Keratinocyte (primary cell): ENCODE measurements at regions not wholly inside any gene's neighbourhood (a gene's known extent, or its start where the extent isn't known, plus 50 kb on each side); places are given as distances from the start of the nearest gene placed in this dataset.

ENCODE experiments used
- DNase-seq: peaks from one replicate; pipeline ENCODE4 v3.0.0-alpha.2; 2011; ENCODE audit warnings: low read depth, missing footprints, low spot score
- FAIRE-seq: peaks from 2 replicates; lab custom pipeline; 2011; peaks lifted over from hg19 to GRCh38; lab: Jason Lieb, UNC
- H2AFZ ChIP-seq: 2 replicates; pipeline ENCODE4 v1.6.0; 2012; ENCODE audit warnings: low read length, control low read depth, inconsistent platforms; ENCODE audit not compliant: control insufficient read depth
- H3K27ac ChIP-seq: 2 replicates; pipeline ENCODE4 v1.5.1; 2011; ENCODE audit warnings: low read length; ENCODE audit not compliant: control insufficient read depth, insufficient read depth
- H3K27me3 ChIP-seq: 3 replicates; pipeline ENCODE4 v1.6.0; 2011; ENCODE audit warnings: low read length; ENCODE audit not compliant: control insufficient read depth, insufficient read depth; ENCODE audit errors: extremely low read depth
- H3K36me3 ChIP-seq, 2 experiments: 2 replicates in 1 of 2; 3 replicates in 1 of 2; pipeline ENCODE4 v1.5.1; 2011; ENCODE audit warnings: low read length in 2 of 2, mild to moderate bottlenecking in 1 of 2; ENCODE audit not compliant: control insufficient read depth in 2 of 2, insufficient read depth in 2 of 2; ENCODE audit errors: extremely low read depth in 1 of 2
- H3K4me1 ChIP-seq: 3 replicates; pipeline ENCODE4 v1.5.1; 2011; ENCODE audit warnings: low read length; ENCODE audit not compliant: control insufficient read depth, insufficient read depth; ENCODE audit errors: extremely low read depth
- H3K4me2 ChIP-seq: 3 replicates; pipeline ENCODE4 v1.6.0; 2011; ENCODE audit warnings: low read depth, low read length; ENCODE audit not compliant: control insufficient read depth, insufficient read depth; ENCODE audit errors: extremely low read depth
- H3K4me3 ChIP-seq, 3 experiments: fragments of 200-600 bp in 1 of 3; sonication (generic) in 1 of 3; 2 replicates in 2 of 3; 3 replicates in 1 of 3; pipeline ENCODE4 v1.5.1; 2011 to 2016; ENCODE audit warnings: low read length in 3 of 3, mild to moderate bottlenecking in 3 of 3, control low read depth in 2 of 3, inconsistent platforms in 1 of 3, low read depth in 1 of 3, mixed read lengths in 1 of 3, mixed run types in 1 of 3, moderate library complexity in 1 of 3; ENCODE audit not compliant: control insufficient read depth in 2 of 3, insufficient read depth in 2 of 3; ENCODE audit errors: extremely low read depth in 1 of 3
- H3K79me2 ChIP-seq: 2 replicates; pipeline ENCODE4 v1.6.0; 2012; ENCODE audit warnings: low read length; ENCODE audit not compliant: control insufficient read depth, insufficient read depth
- H3K9ac ChIP-seq: 3 replicates; pipeline ENCODE4 v1.6.0; 2011; ENCODE audit warnings: low read length; ENCODE audit not compliant: control insufficient read depth, insufficient read depth; ENCODE audit errors: extremely low read depth
- H3K9me1 ChIP-seq: 3 replicates; pipeline ENCODE4 v1.6.0; 2011; ENCODE audit warnings: low read length; ENCODE audit not compliant: control insufficient read depth, insufficient read depth; ENCODE audit errors: extremely low read depth
- H3K9me3 ChIP-seq: 2 replicates; pipeline ENCODE4 v1.5.1; 2012; ENCODE audit warnings: low read depth, low read length; ENCODE audit not compliant: control insufficient read depth
- H4K20me1 ChIP-seq: 3 replicates; pipeline ENCODE4 v1.6.0; 2011; ENCODE audit warnings: low read length; ENCODE audit not compliant: control insufficient read depth, insufficient read depth; ENCODE audit errors: extremely low read depth
- CTCF ChIP-seq, 3 experiments: IDR thresholded peaks in 1 of 3; conservative IDR thresholded peaks in 1 of 3; optimal IDR thresholded peaks in 1 of 3; 2 replicates in 2 of 3; 3 replicates in 1 of 3; pipeline versions ENCODE3 to v1.5.1; 2011; ENCODE audit warnings: low read length in 3 of 3, mild to moderate bottlenecking in 3 of 3, moderate library complexity in 2 of 3, control low read depth in 1 of 3, inconsistent platforms in 1 of 3; ENCODE audit not compliant: insufficient read depth in 2 of 3; ENCODE audit errors: extremely low read depth in 1 of 3
- EZH2 ChIP-seq: IDR thresholded peaks from one replicate; pipeline ENCODE4 v1.6.1; 2012; ENCODE audit warnings: inconsistent platforms, mild to moderate bottlenecking, low read length, moderate library complexity
- dilution Hi-C: fragments of 300-500 bp; cut with MboI; formaldehyde crosslinking; loops from one replicate; pipeline ENCODE4 v1.7.0; 2020; ENCODE audit warnings: low sequenced_read_pairs; ENCODE audit not compliant: extremely low pct_ligation_motif_present

GRCh38 chr2:156054983-156055382 lies 277.5 kb downstream of the NR4A2 start:
- no peak for FAIRE-seq
- Histone ChIP-seq H2AFZ (no peak overlapping the region), H3K9me3 (no peaks in the 10 kb centered on the region), H3K4me3 (no peak overlapping the region), H3K9me1 (no peaks in the 10 kb centered on the region), H4K20me1 (no peaks in the 10 kb centered on the region), H3K27ac (no peak overlapping the region), H3K4me1 (no peaks in the 10 kb centered on the region), H3K27me3 (no peaks in the 10 kb centered on the region), H3K4me2 (no peak overlapping the region), H3K36me3 (no peaks in the 10 kb centered on the region), H3K79me2 (no peaks in the 10 kb centered on the region), H3K9ac (no peak overlapping the region)
- dilution Hi-C loops: no loop called here
- no peak for DNase-seq
- TF ChIP-seq EZH2: no peak

GRCh38 chr2:156046900-156047299 lies 285.6 kb downstream of the NR4A2 start:
- no peaks in the 10 kb centered on the region for H3K9me3 ChIP-seq
- H3K36me3 ChIP-seq: no peaks in the 10 kb centered on the region
- FAIRE-seq: peak; percentile 41
- no peak overlapping the region for H3K4me2 ChIP-seq
- no peak for DNase-seq
- H3K27ac ChIP-seq: no peak overlapping the region
- no peak overlapping the region for H3K4me3 ChIP-seq
- TF ChIP-seq CTCF (optimal IDR thresholded peaks at IDR 0.05 in 1 of 3, IDR thresholded peaks at IDR 0.05 in 1 of 3, conservative IDR thresholded peaks at IDR 0.05 in 1 of 3; ENCODE audit: extremely low read depth in 1 of 3, insufficient read depth in 2 of 3, low read length in 3 of 3): no peak
- no peak for TF ChIP-seq EZH2
- no peaks in the 10 kb centered on the region for H4K20me1 ChIP-seq
- no peaks in the 10 kb centered on the region for H3K9me1 ChIP-seq
- H2AFZ ChIP-seq: no peak overlapping the region
- H3K79me2 ChIP-seq: no peaks in the 10 kb centered on the region
- dilution Hi-C loops: no loop called here
- peaks cover 6% of the 10 kb centered on the region for H3K4me1 ChIP-seq
- no peak overlapping the region for H3K9ac ChIP-seq
- H3K27me3 ChIP-seq: no peaks in the 10 kb centered on the region

- Histone ChIP-seq H3K4me1 (peaks cover 6% of the 10 kb centered on the region), H3K27me3 (no peaks in the 10 kb centered on the region), H3K4me2 (no peak overlapping the region), H3K4me3 (no peak overlapping the region), H2AFZ (no peak overlapping the region), H3K27ac (no peak overlapping the region), H3K9ac (no peak overlapping the region), H3K9me1 (no peaks in the 10 kb centered on the region), H3K9me3 (no peaks in the 10 kb centered on the region), H3K79me2 (no peaks in the 10 kb centered on the region), H3K36me3 (no peaks in the 10 kb centered on the region), H4K20me1 (no peaks in the 10 kb centered on the region)
- DNase-seq: no peak
- FAIRE-seq: no peak
- dilution Hi-C loops: no loop called here
- no peak for TF ChIP-seq EZH2
- TF ChIP-seq CTCF (optimal IDR thresholded peaks at IDR 0.05 in 1 of 3, IDR thresholded peaks at IDR 0.05 in 1 of 3, conservative IDR thresholded peaks at IDR 0.05 in 1 of 3; ENCODE audit: extremely low read depth in 1 of 3, insufficient read depth in 2 of 3, low read length in 3 of 3): no peak
These were observed 289.6 kb downstream of the NR4A2 start for GRCh38 chr2:156042895-156043294.
